Thyroid gland (tissue), 4 donors: ENCODE measurements at regions not wholly inside any gene's neighbourhood (a gene's known extent, or its start where the extent isn't known, plus 50 kb on each side); places are given as distances from the start of the nearest gene placed in this dataset.

Experiments
- POLR2A ChIP-seq, 2 donors: fragments of 450-650 bp; IDR thresholded peaks; one replicate each; pipeline ENCODE4 v1.6.1; 2017; ENCODE audit warnings: antibody characterized with exemption in 2 of 2, mild to moderate bottlenecking in 2 of 2, moderate library complexity in 1 of 2
- TF ChIP-seq, protein P1 (sequence below), 6 experiments: fragments of 200-600 bp in 3 of 6; fragments of 450-650 bp in 3 of 6; sonication (generic) in 3 of 6; IDR thresholded peaks; one replicate each; pipeline ENCODE4 v1.5.1; 2016 to 2019; ENCODE audit warnings: antibody characterized with exemption in 6 of 6, mild to moderate bottlenecking in 2 of 6, inconsistent platforms in 1 of 6, moderate library complexity in 1 of 6

DNA sequence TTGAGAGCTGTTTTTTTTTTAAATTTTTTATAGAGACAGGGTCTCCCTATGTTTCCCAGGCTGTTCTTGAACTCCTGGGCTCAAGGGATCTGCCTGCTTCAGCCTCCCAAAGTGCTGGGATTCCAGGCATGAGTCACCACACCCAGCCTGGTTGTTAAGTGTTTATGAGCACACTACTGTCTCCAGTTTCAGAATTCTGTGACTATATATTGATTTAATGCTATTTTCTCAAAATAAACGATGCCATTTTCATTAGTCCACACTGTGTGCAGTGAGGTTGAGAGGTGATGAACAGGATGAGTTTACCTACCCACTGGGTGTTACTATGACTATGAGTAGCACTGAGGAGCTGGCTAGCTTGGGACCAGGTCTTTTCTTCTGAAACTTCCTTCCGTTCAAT, 110.9 kb upstream of the FAM180A start:
- TF ChIP-seq, protein P1, sequence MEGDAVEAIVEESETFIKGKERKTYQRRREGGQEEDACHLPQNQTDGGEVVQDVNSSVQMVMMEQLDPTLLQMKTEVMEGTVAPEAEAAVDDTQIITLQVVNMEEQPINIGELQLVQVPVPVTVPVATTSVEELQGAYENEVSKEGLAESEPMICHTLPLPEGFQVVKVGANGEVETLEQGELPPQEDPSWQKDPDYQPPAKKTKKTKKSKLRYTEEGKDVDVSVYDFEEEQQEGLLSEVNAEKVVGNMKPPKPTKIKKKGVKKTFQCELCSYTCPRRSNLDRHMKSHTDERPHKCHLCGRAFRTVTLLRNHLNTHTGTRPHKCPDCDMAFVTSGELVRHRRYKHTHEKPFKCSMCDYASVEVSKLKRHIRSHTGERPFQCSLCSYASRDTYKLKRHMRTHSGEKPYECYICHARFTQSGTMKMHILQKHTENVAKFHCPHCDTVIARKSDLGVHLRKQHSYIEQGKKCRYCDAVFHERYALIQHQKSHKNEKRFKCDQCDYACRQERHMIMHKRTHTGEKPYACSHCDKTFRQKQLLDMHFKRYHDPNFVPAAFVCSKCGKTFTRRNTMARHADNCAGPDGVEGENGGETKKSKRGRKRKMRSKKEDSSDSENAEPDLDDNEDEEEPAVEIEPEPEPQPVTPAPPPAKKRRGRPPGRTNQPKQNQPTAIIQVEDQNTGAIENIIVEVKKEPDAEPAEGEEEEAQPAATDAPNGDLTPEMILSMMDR (IDR thresholded peaks at IDR 0.05): no peak
- TF ChIP-seq POLR2A (IDR thresholded peaks at IDR 0.05): no peak
